ENCODE measurements at regions not wholly inside any gene's neighbourhood (a gene's known extent, or its start where the extent isn't known, plus 50 kb on each side); places are given as distances from the start of the nearest gene placed in this dataset.

GRCh38 chr13:109655206-109655600 lies 131.2 kb downstream of the IRS2 start:
- no peak overlapping the region for H3K27ac ChIP-seq
- TF ChIP-seq, protein P1, sequence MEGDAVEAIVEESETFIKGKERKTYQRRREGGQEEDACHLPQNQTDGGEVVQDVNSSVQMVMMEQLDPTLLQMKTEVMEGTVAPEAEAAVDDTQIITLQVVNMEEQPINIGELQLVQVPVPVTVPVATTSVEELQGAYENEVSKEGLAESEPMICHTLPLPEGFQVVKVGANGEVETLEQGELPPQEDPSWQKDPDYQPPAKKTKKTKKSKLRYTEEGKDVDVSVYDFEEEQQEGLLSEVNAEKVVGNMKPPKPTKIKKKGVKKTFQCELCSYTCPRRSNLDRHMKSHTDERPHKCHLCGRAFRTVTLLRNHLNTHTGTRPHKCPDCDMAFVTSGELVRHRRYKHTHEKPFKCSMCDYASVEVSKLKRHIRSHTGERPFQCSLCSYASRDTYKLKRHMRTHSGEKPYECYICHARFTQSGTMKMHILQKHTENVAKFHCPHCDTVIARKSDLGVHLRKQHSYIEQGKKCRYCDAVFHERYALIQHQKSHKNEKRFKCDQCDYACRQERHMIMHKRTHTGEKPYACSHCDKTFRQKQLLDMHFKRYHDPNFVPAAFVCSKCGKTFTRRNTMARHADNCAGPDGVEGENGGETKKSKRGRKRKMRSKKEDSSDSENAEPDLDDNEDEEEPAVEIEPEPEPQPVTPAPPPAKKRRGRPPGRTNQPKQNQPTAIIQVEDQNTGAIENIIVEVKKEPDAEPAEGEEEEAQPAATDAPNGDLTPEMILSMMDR (IDR thresholded peaks at IDR 0.05; ENCODE audit: low read depth, low read length), result no peak
- H3K36me3 ChIP-seq, result no peaks in the 10 kb centered on the region
- no peaks in the 10 kb centered on the region for H3K9me3 ChIP-seq (ENCODE audit: low read depth)
- peak in 1 of 2 donors; percentile 88 for DNase-seq (ENCODE audit: low read depth in 1 of 2, low spot score in 1 of 2)
- H3K27me3 ChIP-seq, result no peaks in the 10 kb centered on the region
- H3K4me3 ChIP-seq, result no peak overlapping the region
- peaks cover 3% of the 10 kb centered on the region for H3K4me1 ChIP-seq (ENCODE audit: low read depth)

DNA sequence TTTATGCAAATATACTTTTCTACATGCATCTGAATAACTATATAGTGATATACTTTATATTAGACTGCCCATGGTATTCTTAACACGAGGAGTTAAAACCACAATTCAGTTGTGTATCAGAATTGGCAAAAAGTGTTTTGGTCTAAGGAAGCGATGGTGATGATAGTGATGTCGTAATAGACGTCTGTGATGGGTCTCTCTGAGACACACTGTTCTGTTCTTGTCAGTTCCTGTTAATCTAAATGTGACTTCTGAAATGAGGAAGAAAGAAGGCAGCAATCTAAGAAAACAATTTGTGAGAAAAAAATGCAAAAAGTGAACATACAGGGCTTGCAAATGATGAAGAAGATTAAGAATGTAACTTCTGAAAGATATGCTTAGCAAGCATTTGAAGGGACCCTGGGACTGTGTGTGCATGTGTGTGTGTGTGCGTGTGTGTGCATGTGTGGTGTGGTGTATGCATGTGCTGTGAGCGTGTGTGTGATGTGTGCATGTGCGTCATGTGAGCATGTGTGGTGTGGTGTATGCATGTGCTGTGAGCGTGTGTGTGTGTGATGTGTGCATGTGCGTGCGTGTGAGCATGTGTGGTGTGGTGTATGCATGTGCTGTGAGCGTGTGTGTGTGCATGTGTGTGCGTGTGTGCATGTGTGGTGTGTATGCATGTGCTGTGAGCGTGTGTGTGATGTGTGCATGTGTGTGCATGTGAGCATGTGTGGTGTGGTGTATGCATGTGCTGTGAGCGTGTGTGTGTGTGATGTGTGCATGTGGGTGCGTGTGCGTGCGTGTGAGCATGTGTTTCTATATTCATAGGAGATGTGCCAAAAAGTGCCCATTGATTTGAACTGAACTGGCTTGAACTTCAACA lies 131.8 kb downstream of the IRS2 start:
- Histone ChIP-seq H3K36me3 (no peaks in the 10 kb centered on the region), H3K27ac (no peak overlapping the region)

DNA sequence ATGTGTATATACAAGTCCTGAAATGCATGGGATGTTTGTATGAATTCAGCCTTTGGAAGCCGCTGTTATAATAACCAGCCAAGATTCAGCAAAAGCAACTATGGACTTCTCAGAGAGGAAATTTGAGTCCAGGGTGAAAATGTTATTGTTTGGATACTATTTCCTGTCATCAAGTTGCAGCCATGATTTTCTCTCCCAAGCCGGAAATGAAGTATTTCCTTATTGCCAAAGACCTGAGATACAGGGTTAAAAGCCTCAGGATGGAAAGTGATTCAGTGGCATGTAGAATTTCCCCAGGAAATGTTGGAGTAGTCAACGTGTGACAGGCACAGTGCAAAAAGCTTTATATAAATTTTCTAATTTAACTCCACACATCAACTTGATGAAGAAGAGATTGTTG lies 133.9 kb downstream of the IRS2 start:
- Histone ChIP-seq H3K9me3 (ENCODE audit: low read depth) (no peaks in the 10 kb centered on the region), H3K4me3 (no peak overlapping the region), H3K4me1 (ENCODE audit: low read depth) (peaks cover 3% of the 10 kb centered on the region), H3K27ac (no peak overlapping the region), H3K36me3 (no peaks in the 10 kb centered on the region), H3K27me3 (no peaks in the 10 kb centered on the region)
- TF ChIP-seq, protein P1 (IDR thresholded peaks at IDR 0.05; ENCODE audit: low read depth, low read length), result no peak
- DNase-seq (ENCODE audit: low read depth in 1 of 2, low spot score in 1 of 2), result peak in 1 of 2 donors; percentile 70

More for the DNA sequence above, 131.8 kb downstream of the IRS2 start:
- DNase-seq (ENCODE audit: low read depth in 1 of 2, low spot score in 1 of 2), result peak in 1 of 2 donors; percentile 79
- H3K27me3 ChIP-seq, result no peaks in the 10 kb centered on the region
- TF ChIP-seq, protein P1 (IDR thresholded peaks at IDR 0.05; ENCODE audit: low read depth, low read length), result no peak
- H3K9me3 ChIP-seq (ENCODE audit: low read depth), result no peaks in the 10 kb centered on the region
- H3K4me3 ChIP-seq, result no peak overlapping the region
- H3K4me1 ChIP-seq (ENCODE audit: low read depth), result peaks cover 3% of the 10 kb centered on the region

- no peaks in the 10 kb centered on the region for H3K9me3 ChIP-seq (ENCODE audit: low read depth)
- no peak for DNase-seq (ENCODE audit: low read depth in 1 of 2, low spot score in 1 of 2)
- TF ChIP-seq, protein P1 (IDR thresholded peaks at IDR 0.05; ENCODE audit: low read depth, low read length), result no peak
Observed at GRCh38 chr13:109651854-109652253, 134.5 kb downstream of the IRS2 start.

GRCh38 chr13:109651311-109651710 lies 135.1 kb downstream of the IRS2 start:
- TF ChIP-seq, protein P1 (IDR thresholded peaks at IDR 0.05; ENCODE audit: low read depth, low read length), result no peak
- H3K27ac ChIP-seq, result no peak overlapping the region
- no peaks in the 10 kb centered on the region for H3K9me3 ChIP-seq (ENCODE audit: low read depth)
- no peak overlapping the region for H3K4me3 ChIP-seq
- DNase-seq (ENCODE audit: low read depth in 1 of 2, low spot score in 1 of 2), result no peak
- no peaks in the 10 kb centered on the region for H3K27me3 ChIP-seq
- H3K4me1 ChIP-seq (ENCODE audit: low read depth), result no peaks in the 10 kb centered on the region
- H3K36me3 ChIP-seq, result no peaks in the 10 kb centered on the region

More at GRCh38 chr13:109651854-109652253, 134.5 kb downstream of the IRS2 start:
- H3K4me3 ChIP-seq, result no peak overlapping the region
- no peaks in the 10 kb centered on the region for H3K36me3 ChIP-seq
- no peaks in the 10 kb centered on the region for H3K27me3 ChIP-seq
- peaks cover under 1% of the 10 kb centered on the region for H3K4me1 ChIP-seq (ENCODE audit: low read depth)
- no peak overlapping the region for H3K27ac ChIP-seq
